Tibial artery (tissue), 4 donors: ENCODE measurements at regions not wholly inside any gene's neighbourhood (a gene's known extent, or its start where the extent isn't known, plus 50 kb on each side); places are given as distances from the start of the nearest gene placed in this dataset.

Experiments
- DNase-seq, 2 donors: peaks; one replicate each; pipeline ENCODE4 v3.0.0-alpha.2; 2019
- H3K27ac ChIP-seq, 2 donors: fragments of 200-600 bp; sonication (generic) in 1 of 2; 1 replicate in 1 of 2; 2 replicates in 1 of 2; pipeline ENCODE4 v1.5.1; 2018 to 2019; ENCODE audit warnings: mild to moderate bottlenecking in 1 of 2
- H3K27me3 ChIP-seq, 2 donors: fragments of 200-600 bp; sonication (generic) in 1 of 2; one replicate each; pipeline versions ENCODE4 v1.5.1 to v1.6.0; 2016 to 2019
- H3K36me3 ChIP-seq, 3 donors: fragments of 200-600 bp; sonication (generic) in 2 of 3; one replicate each; pipeline ENCODE4 v1.5.1; 2016 to 2019; ENCODE audit warnings: mild to moderate bottlenecking in 2 of 3
- H3K4me1 ChIP-seq, 4 donors: fragments of 200-600 bp; sonication (generic) in 2 of 4; 1 replicate in 3 of 4; 2 replicates in 1 of 4; pipeline ENCODE4 v1.5.1; 2016 to 2019
- H3K4me3 ChIP-seq, 2 donors: fragments of 200-600 bp; sonication (generic) in 1 of 2; 1 replicate in 1 of 2; 2 replicates in 1 of 2; pipeline ENCODE4 v1.5.1; 2018 to 2019; ENCODE audit warnings: mild to moderate bottlenecking in 2 of 2
- H3K9me3 ChIP-seq, 3 donors: fragments of 200-600 bp; sonication (generic) in 1 of 3; one replicate each; pipeline ENCODE4 v1.5.1; 2016 to 2019
- CTCF ChIP-seq, 2 experiments: fragments of 200-600 bp in 1 of 2; fragments of 450-650 bp in 1 of 2; IDR thresholded peaks; one replicate each; pipeline ENCODE4 v1.5.1; 2017 to 2019; ENCODE audit warnings: antibody characterized with exemption in 2 of 2, mild to moderate bottlenecking in 1 of 2, moderate library complexity in 1 of 2
- intact Hi-C: fragments of 100-400 bp; cut with DNase I; formaldehyde crosslinking; loops from one replicate; pipeline ENCODE4 v1.15.0; 2023; ENCODE audit warnings: low total_unique reads

- H3K36me3 ChIP-seq, result no peaks in the 10 kb centered on the region
- H3K4me3 ChIP-seq, result no peak overlapping the region
- H3K27ac ChIP-seq, result no peak overlapping the region
- no peak for DNase-seq
- intact Hi-C loops, result no loop called here
- no peak for TF ChIP-seq CTCF (IDR thresholded peaks at IDR 0.05)
- H3K4me1 ChIP-seq, result no peaks in the 10 kb centered on the region
- H3K27me3 ChIP-seq, result no peaks in the 10 kb centered on the region
- H3K9me3 ChIP-seq, result no peaks in the 10 kb centered on the region
These were observed 502.3 kb upstream of the FOXG1 start for GRCh38 chr14:28264306-28264705.

DNA sequence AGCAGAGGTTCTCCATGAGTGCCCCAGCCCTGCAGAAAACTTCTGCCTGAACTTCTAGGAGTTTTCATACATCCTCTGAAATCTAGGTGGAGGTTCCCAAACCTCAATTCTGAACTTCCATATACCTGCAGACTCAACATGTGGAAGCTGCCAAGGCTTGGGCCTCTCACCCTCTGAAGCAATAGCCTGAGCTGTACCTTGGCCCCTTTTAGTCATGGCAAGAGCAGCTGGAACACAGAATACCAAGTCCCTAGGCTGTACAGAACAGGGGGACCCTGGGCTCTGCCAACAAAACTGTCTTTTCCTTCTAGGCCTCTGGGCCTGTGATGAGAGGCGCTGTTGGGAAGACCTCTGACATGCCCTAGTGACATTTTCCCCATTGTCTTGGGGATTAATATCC lies 494.3 kb upstream of the FOXG1 start:
- intact Hi-C loops, result no loop called here
- no peak for DNase-seq
- no peaks in the 10 kb centered on the region for H3K36me3 ChIP-seq
- H3K27ac ChIP-seq, result no peak overlapping the region
- no peak overlapping the region for H3K4me3 ChIP-seq
- H3K27me3 ChIP-seq, result no peaks in the 10 kb centered on the region
- H3K4me1 ChIP-seq, result no peaks in the 10 kb centered on the region
- no peak for TF ChIP-seq CTCF (IDR thresholded peaks at IDR 0.05)
- H3K9me3 ChIP-seq, result no peaks in the 10 kb centered on the region

GRCh38 chr14:28280530-28280929 lies 486.1 kb upstream of the FOXG1 start:
- intact Hi-C loops, result no loop called here

GRCh38 chr14:28280997-28281598 lies 485.5 kb upstream of the FOXG1 start:
- Histone ChIP-seq H3K27me3 (no peaks in the 10 kb centered on the region), H3K27ac (no peak overlapping the region), H3K4me3 (no peak overlapping the region), H3K9me3 (no peaks in the 10 kb centered on the region), H3K4me1 (no peaks in the 10 kb centered on the region), H3K36me3 (no peaks in the 10 kb centered on the region)
- intact Hi-C loops, result no loop called here
- no peak for TF ChIP-seq CTCF (IDR thresholded peaks at IDR 0.05)
- DNase-seq, result no peak

More at GRCh38 chr14:28280530-28280929, 486.1 kb upstream of the FOXG1 start:
- H3K36me3 ChIP-seq, result no peaks in the 10 kb centered on the region
- no peaks in the 10 kb centered on the region for H3K9me3 ChIP-seq
- no peak for TF ChIP-seq CTCF (IDR thresholded peaks at IDR 0.05)
- no peak overlapping the region for H3K27ac ChIP-seq
- H3K4me3 ChIP-seq, result no peak overlapping the region
- H3K4me1 ChIP-seq, result no peaks in the 10 kb centered on the region
- DNase-seq, result no peak
- H3K27me3 ChIP-seq, result no peaks in the 10 kb centered on the region

- TF ChIP-seq CTCF (IDR thresholded peaks at IDR 0.05), result no peak
- Histone ChIP-seq H3K4me3 (no peak overlapping the region), H3K27me3 (no peaks in the 10 kb centered on the region), H3K4me1 (no peaks in the 10 kb centered on the region), H3K27ac (no peak overlapping the region), H3K36me3 (no peaks in the 10 kb centered on the region), H3K9me3 (no peaks in the 10 kb centered on the region)
- intact Hi-C loops, result no loop called here
- no peak for DNase-seq
These were observed 481.9 kb upstream of the FOXG1 start for GRCh38 chr14:28284546-28285300.
